OCI-LY7 (cell line): ENCODE measurements at regions not wholly inside any gene's neighbourhood (a gene's known extent, or its start where the extent isn't known, plus 50 kb on each side); places are given as distances from the start of the nearest gene placed in this dataset.
A peak's percentile ranks its signal among the peaks of the same experiment; 100 is the strongest.

ENCODE experiments used
- BruUV-seq: library from RNA; stranded (reverse); fragments of 400-500 nt; replicated peaks from 2 replicates; lab custom pipeline; 2021; lab: Mats Ljungman, UMichigan
- CTCF ChIA-PET: fragments of 300-600 bp; sonication (Branson Sonifier 250); formaldehyde crosslinking; loops from one replicate; lab custom pipeline; 2022; ENCODE audit warnings: antibody characterized with exemption; ENCODE audit not compliant: unreplicated experiment; lab: Charles Lee
- POLR2A ChIA-PET: fragments of 300-600 bp; sonication (Branson Sonifier 250); formaldehyde crosslinking; loops from one replicate; lab custom pipeline; 2022; ENCODE audit warnings: antibody characterized with exemption; lab: Charles Lee
- DNase-seq: peaks from one replicate; pipeline ENCODE4 v3.0.0-alpha.2; 2015; ENCODE audit warnings: low spot score
- H2AFZ ChIP-seq: fragments of 200-600 bp; sonication (generic), shearing (Covaris generic); 2 replicates; pipeline ENCODE4 v1.6.1; 2014; ENCODE audit warnings: mild to moderate bottlenecking, antibody characterized with exemption, low read length, moderate library complexity
- H3K27ac ChIP-seq: fragments of 200-600 bp; sonication (generic); 2 replicates; pipeline ENCODE4 v1.5.1; 2014; ENCODE audit warnings: mixed run types, low read depth, mild to moderate bottlenecking, moderate library complexity, low read length, inconsistent platforms; ENCODE audit not compliant: poor library complexity, severe bottlenecking
- H3K36me3 ChIP-seq: fragments of 200-600 bp; sonication (generic); 2 replicates; pipeline ENCODE4 v1.6.1; 2014; ENCODE audit warnings: mild to moderate bottlenecking, antibody characterized with exemption, low read length, moderate library complexity, mixed read lengths; ENCODE audit not compliant: insufficient read depth
- H3K4me1 ChIP-seq: fragments of 200-600 bp; sonication (generic); 2 replicates; pipeline ENCODE4 v1.5.1; 2014; ENCODE audit warnings: mild to moderate bottlenecking, low read length; ENCODE audit not compliant: insufficient read depth, poor library complexity, severe bottlenecking
- H3K4me2 ChIP-seq: fragments of 200-600 bp; sonication (generic); 2 replicates; pipeline ENCODE4 v1.6.1; 2014; ENCODE audit warnings: mild to moderate bottlenecking, low read length
- H3K4me3 ChIP-seq: fragments of 200-600 bp; sonication (generic); 2 replicates; pipeline ENCODE4 v1.5.1; 2014; ENCODE audit warnings: mild to moderate bottlenecking, low read depth, low read length; ENCODE audit not compliant: poor library complexity, severe bottlenecking
- H3K79me2 ChIP-seq: fragments of 200-600 bp; sonication (generic); 2 replicates; pipeline ENCODE4 v1.6.1; 2016; ENCODE audit warnings: low read depth, mild to moderate bottlenecking, low read length, moderate library complexity, mixed read lengths; ENCODE audit not compliant: insufficient read depth
- H3K9me2 ChIP-seq: fragments of 200-600 bp; sonication (generic); 2 replicates; pipeline ENCODE4 v1.6.1; 2016; ENCODE audit warnings: mild to moderate bottlenecking, low read length, mixed read lengths; ENCODE audit not compliant: insufficient read depth
- H3K9me3 ChIP-seq: fragments of 200-600 bp; sonication (generic); 2 replicates; pipeline ENCODE4 v1.6.1; 2014; ENCODE audit warnings: mild to moderate bottlenecking, mixed run types, low read length, mixed read lengths
- H4K20me1 ChIP-seq: fragments of 200-600 bp; sonication (generic); 2 replicates; pipeline ENCODE4 v1.6.1; 2014; ENCODE audit warnings: mild to moderate bottlenecking, antibody characterized with exemption, low read length, moderate library complexity, mixed read lengths; ENCODE audit not compliant: insufficient read depth
- EZH2phosphoT487 ChIP-seq: fragments of 200-600 bp; sonication (generic); IDR thresholded peaks from 2 replicates; pipeline ENCODE4 v1.6.1; 2018; ENCODE audit warnings: low read depth, borderline replicate concordance, mild to moderate bottlenecking, mixed run types, antibody characterized with exemption, low read length, moderate library complexity, mixed read lengths
- intact Hi-C: fragments of 100-400 bp; cut with micrococcal nuclease; formaldehyde crosslinking; loops from one replicate; pipeline ENCODE4 v1.10.0; 2022; ENCODE audit not compliant: unreplicated experiment
- TF ChIP-seq, protein P1 (sequence below): fragments of 200-600 bp; sonication (generic); conservative IDR thresholded peaks from 2 replicates; pipeline ENCODE4 v1.5.1; 2014; ENCODE audit warnings: mild to moderate bottlenecking, antibody characterized with exemption, low read length, moderate library complexity, mixed read lengths

DNA sequence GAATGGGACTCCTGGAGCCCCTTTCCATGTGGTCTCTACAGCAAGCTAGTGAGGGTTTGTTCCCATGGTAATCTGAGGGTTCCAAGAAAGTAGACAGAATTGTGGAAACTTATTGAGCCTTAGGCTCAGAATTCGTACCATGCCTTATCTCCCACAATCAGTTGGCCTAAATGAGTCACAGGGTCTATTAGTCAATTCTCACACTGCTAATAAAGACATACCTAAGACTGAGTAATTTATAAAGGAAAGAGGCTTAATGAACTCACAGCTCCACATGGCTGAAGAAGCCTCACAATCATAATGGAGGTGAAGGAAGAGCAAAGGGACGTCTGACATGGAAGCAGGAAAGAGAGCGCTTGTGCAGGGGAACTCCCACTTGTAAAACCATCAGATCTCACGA, 106.6 kb upstream of the CXADR start:
- ChIA-PET CTCF (no interaction called here), POLR2A (interaction anchor here (0.6 to 1.6 kb wide), 3 partner anchors 8 to 62 kb away, joined by 3 to 7 read pairs (median 3); no protein-coding TSS in a partner anchor)
- H3K9me3 ChIP-seq, result peaks cover 15% of the 10 kb centered on the region
- H2AFZ ChIP-seq, result no peak overlapping the region
- no peak overlapping the region for H3K27ac ChIP-seq
- no peaks in the 10 kb centered on the region for H3K4me1 ChIP-seq
- no peaks in the 10 kb centered on the region for H3K36me3 ChIP-seq
- H3K4me2 ChIP-seq, result no peak overlapping the region
- H4K20me1 ChIP-seq, result no peaks in the 10 kb centered on the region
- intact Hi-C loops, result no loop called here
- H3K9me2 ChIP-seq, result no peaks in the 10 kb centered on the region
- no peak for TF ChIP-seq EZH2phosphoT487
- TF ChIP-seq, protein P1, sequence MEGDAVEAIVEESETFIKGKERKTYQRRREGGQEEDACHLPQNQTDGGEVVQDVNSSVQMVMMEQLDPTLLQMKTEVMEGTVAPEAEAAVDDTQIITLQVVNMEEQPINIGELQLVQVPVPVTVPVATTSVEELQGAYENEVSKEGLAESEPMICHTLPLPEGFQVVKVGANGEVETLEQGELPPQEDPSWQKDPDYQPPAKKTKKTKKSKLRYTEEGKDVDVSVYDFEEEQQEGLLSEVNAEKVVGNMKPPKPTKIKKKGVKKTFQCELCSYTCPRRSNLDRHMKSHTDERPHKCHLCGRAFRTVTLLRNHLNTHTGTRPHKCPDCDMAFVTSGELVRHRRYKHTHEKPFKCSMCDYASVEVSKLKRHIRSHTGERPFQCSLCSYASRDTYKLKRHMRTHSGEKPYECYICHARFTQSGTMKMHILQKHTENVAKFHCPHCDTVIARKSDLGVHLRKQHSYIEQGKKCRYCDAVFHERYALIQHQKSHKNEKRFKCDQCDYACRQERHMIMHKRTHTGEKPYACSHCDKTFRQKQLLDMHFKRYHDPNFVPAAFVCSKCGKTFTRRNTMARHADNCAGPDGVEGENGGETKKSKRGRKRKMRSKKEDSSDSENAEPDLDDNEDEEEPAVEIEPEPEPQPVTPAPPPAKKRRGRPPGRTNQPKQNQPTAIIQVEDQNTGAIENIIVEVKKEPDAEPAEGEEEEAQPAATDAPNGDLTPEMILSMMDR, result no peak
- H3K79me2 ChIP-seq, result no peaks in the 10 kb centered on the region
- no TSS peak for BruUV-seq
- DNase-seq, result no peak
- H3K4me3 ChIP-seq, result no peak overlapping the region

DNA sequence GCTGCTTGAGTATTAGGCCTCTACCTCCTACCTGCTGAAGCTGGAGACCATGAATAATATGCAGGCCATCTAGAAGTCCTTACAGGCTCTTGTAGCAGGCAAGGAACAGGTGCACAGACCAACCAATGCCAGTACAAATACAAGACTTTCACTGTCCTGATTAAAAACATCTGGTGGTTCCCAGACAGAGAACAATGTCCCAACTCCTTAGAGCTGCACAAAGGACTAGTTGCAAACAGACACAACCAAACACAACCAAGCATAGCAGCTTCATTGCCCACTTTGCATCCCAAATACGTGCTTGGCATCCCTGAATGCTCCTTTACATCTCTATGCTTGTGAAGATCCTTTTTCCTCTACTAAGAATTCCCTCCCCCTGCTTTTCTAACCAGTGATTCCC, 98.1 kb upstream of the CXADR start:
- POLR2A ChIA-PET, result interaction anchor here (0.6 to 1.9 kb wide), 6 partner anchors 8 to 28 kb away, joined by 3 to 7 read pairs (median 4); no protein-coding TSS in a partner anchor
- intact Hi-C loops, result no loop called here
- no peak for TF ChIP-seq EZH2phosphoT487
- TF ChIP-seq, protein P1, result no peak
- CTCF ChIA-PET, result interaction anchor here (1.2 kb wide), 1 partner anchor 13 kb away, joined by 3 read pairs; no protein-coding TSS in a partner anchor
- no TSS peak for BruUV-seq
- H3K27ac ChIP-seq, result no peak overlapping the region
- H3K9me3 ChIP-seq, result no peaks in the 10 kb centered on the region
- H3K4me3 ChIP-seq, result no peak overlapping the region
- H3K4me2 ChIP-seq, result no peak overlapping the region
- H3K4me1 ChIP-seq, result peaks cover 8% of the 10 kb centered on the region
- H3K9me2 ChIP-seq, result no peaks in the 10 kb centered on the region
- no peak for DNase-seq
- no peaks in the 10 kb centered on the region for H3K36me3 ChIP-seq
- H2AFZ ChIP-seq, result no peak overlapping the region; the same call in 1 of the 2 replicates
- H3K79me2 ChIP-seq, result no peaks in the 10 kb centered on the region
- no peaks in the 10 kb centered on the region for H4K20me1 ChIP-seq

DNA sequence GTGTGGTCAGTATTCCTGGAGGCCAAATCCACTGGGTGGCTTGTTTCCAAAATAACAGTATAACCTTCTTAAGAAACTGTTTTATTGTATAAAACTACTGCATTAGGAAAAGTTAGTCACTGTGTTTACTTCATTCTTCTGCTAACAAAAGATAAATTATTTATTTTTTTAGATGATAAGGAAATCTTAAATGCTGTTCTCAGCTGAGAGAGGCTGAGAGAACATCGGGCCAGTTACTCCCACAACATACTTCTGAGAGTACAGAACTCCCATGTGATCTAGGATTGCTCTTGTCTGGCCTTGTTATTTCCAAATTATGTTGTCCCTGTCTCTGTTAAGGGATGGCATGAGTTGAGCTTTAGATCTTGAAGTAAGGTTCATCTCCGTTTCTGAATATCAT, 96.7 kb upstream of the CXADR start:
- Histone ChIP-seq H3K27ac (no peak overlapping the region), H4K20me1 (no peaks in the 10 kb centered on the region), H3K4me3 (no peak overlapping the region), H3K4me2 (no peak overlapping the region), H3K9me3 (no peaks in the 10 kb centered on the region), H3K36me3 (no peaks in the 10 kb centered on the region), H2AFZ (peak overlapping the region; percentile 2; the same call in 1 of the 2 replicates), H3K4me1 (peaks cover 8% of the 10 kb centered on the region), H3K79me2 (no peaks in the 10 kb centered on the region), H3K9me2 (no peaks in the 10 kb centered on the region)
- intact Hi-C loops, result no loop called here
- TF ChIP-seq EZH2phosphoT487, result no peak
- TF ChIP-seq, protein P1, result no peak
- ChIA-PET CTCF (interaction anchor here (1.1 to 1.2 kb wide), 2 partner anchors 9 to 11 kb away, joined by 3 read pairs; no protein-coding TSS in a partner anchor), POLR2A (interaction anchor here (0.6 to 1.9 kb wide), 5 partner anchors 11 to 27 kb away, joined by 3 to 7 read pairs (median 4); no protein-coding TSS in a partner anchor)
- DNase-seq, result no peak
- no TSS peak for BruUV-seq
